Fibroblast of villous mesenchyme (primary cell): ENCODE measurements at regions not wholly inside any gene's neighbourhood (a gene's known extent, or its start where the extent isn't known, plus 50 kb on each side); places are given as distances from the start of the nearest gene placed in this dataset.
"Not testable (repeated sequence)": the region's sequence is repeated elsewhere in the genome, so short reads cannot be mapped to it uniquely, and the experiment has no call there.

ENCODE experiments used
- DNase-seq: peaks from one replicate; pipeline ENCODE4 v3.0.0-alpha.2; 2010; ENCODE audit warnings: low read depth
- H3K4me3 ChIP-seq: 2 replicates; pipeline ENCODE4 v1.5.1; 2011; ENCODE audit warnings: low read depth, mild to moderate bottlenecking, low read length
- TF ChIP-seq, protein P1 (sequence below): IDR thresholded peaks from 2 replicates; pipeline ENCODE4 v1.5.1; 2012; ENCODE audit warnings: low read depth, mild to moderate bottlenecking, low read length; ENCODE audit not compliant: insufficient read depth

DNA sequence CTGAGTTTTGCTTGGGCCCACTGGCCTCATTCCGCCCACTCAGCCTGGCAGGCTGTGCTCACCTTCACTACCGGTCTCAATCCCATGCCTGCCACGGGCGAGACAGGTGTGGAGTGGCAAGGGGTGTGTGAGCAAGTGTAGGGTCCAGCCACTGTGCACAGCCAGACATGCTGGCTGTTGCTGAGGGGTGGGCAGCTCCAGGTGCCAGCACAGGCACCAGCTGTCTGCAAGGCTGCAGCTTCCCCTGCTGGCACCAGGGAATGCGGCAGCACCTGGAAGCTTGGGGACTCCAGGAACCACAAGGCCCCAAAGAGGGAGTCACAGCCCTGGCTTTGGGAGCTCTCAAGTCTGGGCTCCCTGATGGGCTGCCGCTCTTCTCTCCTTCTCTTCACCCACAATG is 372.7 kb downstream of the CBLN4 start:
- no peak overlapping the region for H3K4me3 ChIP-seq
- DNase-seq, result no peak
- TF ChIP-seq, protein P1, sequence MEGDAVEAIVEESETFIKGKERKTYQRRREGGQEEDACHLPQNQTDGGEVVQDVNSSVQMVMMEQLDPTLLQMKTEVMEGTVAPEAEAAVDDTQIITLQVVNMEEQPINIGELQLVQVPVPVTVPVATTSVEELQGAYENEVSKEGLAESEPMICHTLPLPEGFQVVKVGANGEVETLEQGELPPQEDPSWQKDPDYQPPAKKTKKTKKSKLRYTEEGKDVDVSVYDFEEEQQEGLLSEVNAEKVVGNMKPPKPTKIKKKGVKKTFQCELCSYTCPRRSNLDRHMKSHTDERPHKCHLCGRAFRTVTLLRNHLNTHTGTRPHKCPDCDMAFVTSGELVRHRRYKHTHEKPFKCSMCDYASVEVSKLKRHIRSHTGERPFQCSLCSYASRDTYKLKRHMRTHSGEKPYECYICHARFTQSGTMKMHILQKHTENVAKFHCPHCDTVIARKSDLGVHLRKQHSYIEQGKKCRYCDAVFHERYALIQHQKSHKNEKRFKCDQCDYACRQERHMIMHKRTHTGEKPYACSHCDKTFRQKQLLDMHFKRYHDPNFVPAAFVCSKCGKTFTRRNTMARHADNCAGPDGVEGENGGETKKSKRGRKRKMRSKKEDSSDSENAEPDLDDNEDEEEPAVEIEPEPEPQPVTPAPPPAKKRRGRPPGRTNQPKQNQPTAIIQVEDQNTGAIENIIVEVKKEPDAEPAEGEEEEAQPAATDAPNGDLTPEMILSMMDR, result no peak

DNA sequence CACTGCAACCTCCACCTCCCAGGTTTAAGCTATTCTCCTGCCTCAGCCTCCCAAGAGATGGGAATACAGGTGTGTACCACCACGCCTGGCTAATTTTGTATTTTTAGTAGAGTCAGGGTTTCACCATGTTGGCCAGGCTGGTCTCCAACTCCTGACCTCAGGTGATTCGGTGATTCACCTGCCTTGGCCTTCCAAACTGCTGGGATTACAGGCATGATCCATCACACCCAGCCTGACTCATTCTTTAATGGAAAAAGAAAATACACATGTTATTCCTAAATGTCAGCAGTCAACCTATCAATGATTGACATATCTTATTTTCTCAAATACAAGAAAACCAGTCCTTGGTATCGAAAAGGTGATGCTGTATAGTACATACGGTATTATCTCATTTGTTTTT is 376.2 kb downstream of the CBLN4 start:
- H3K4me3 ChIP-seq, DNase-seq: not testable (repeated sequence)

DNA sequence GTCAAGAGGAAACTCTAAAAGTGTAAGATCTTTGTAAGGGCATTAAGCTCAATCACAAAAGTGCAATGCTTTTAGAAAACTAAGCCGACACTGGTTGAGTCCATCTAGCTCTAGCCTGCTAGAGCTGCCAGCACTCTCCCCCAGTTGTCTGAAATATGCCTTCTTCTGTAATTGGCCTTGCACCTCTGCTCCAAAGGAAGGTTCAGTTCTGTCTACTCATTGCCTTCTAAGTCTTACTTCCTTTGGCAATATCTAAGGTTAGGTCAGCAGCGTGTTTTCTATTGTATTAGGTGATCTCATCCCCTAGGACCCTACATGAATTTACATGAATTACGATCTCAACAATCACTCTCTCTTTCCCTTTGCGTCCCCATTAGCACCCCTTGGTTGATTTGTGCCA is 378.6 kb downstream of the CBLN4 start:
- DNase-seq, result no peak
- TF ChIP-seq, protein P1, result no peak
- H3K4me3 ChIP-seq, result no peak overlapping the region

DNA sequence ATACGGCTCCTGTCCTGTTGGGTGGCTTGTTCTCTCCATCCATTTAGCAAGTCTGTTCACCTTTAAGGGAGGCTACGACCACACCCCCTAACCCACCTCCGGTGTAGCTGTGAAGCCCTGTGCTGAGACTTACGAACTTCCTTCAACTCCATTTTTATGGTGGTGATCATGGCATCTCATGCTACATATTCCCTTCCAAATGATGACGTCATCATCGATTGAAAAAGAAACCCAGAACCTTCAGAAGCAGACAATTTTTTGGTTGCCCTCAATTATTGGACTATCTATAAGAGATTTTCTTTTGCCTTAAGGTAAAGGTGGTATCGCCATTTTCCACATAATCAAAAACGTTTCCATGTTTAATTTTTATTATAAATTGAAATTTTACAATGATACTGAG is 389.0 kb downstream of the CBLN4 start:
- TF ChIP-seq, protein P1, result no peak
- DNase-seq, result no peak
- no peak overlapping the region for H3K4me3 ChIP-seq

DNA sequence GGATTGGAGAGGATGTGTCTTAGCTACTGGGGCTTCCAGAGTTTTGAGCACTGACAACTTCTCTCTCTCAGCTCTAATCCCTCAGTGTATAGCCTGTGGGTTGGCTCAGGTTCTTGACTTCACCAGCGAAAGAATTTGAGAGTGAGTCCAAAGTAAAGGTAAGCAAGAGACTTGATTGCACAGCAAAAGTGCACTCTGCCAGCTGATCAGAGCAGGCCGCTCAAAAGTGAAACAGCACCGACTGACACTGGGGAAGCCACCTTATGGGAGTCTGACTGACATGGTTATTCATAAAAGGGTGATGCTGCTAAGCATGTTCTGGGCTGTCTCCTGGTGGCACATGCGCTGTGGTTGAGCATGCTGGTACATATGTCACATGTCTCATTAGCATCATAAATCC is 389.5 kb downstream of the CBLN4 start:
- DNase-seq, result no peak
- TF ChIP-seq, protein P1, result no peak

DNA sequence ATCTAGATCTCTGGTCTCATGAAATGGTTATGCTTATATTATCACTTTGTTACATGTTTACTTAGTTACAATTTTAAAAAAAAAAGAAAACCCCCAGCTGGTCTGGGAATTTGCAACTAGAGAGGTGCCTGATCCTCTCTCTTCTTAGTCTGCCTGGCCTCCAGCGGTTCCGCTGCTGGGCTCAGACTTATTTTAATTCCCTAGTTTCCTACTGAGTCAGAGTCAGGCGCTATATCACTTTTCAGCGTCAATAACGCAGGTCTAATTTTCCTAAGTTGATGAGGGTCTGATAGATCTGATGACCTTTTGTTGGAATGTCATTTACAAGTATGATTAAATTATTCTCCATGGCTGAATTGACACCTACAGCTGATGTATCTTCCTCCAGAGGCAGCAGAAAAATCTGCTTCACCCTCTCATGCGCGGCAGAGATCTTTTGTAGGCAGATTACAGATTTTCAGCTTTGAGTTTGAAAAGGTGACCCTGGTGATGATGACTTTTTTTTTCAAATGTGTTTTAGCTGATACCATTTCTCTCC is 391.0 kb downstream of the CBLN4 start:
- DNase-seq, result no peak
- TF ChIP-seq, protein P1, result no peak
- H3K4me3 ChIP-seq, result no peak overlapping the region

More for the DNA sequence above, 389.5 kb downstream of the CBLN4 start:
- H3K4me3 ChIP-seq, result no peak overlapping the region

DNA sequence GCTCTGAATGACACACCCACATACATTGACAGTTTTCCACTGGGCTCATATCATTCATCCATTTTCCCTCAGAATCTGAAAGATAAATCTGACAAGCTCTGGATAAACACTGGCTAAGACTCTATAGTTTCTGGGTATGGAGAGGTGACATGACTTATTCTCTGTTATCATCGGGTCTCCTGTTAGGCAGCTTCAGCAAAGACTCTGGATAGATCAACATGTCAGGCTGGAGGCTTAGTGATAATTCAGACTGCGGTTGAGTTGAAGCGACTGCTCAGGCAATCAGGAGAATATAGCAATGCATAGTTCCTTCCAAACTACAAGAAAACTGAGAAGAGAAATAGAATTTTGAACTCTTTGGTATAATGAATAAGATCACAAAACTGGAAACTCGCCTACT is 394.6 kb downstream of the CBLN4 start:
- no peak overlapping the region for H3K4me3 ChIP-seq
- TF ChIP-seq, protein P1, result no peak
- no peak for DNase-seq
